ENCODE measurements at regions not wholly inside any gene's neighbourhood (a gene's known extent, or its start where the extent isn't known, plus 50 kb on each side); places are given as distances from the start of the nearest gene placed in this dataset.
A peak's percentile ranks its signal among the peaks of the same experiment; 100 is the strongest.

GRCh38 chr6:145224450-145224849 is 510.9 kb downstream of the EPM2A start:
- DNase-seq: no peak

DNA sequence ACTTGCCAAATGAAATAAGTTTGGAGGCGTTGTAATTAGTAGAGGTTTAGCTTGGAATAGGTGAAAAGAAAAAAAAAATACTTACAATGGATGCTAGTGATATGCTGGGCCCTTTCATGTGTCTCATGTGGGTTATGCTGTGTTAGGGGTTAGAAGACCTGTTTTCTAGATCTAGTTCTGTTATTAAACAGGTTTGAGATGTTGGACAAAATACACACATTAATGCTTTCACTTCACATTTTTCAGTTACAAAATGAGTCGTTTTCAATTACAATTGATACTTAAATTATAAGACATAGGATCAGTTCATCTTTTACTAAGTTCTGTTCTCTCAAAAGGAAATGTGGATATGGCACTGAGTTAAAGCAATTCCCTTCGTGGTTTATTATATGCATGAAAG is 509.8 kb downstream of the EPM2A start:
- DNase-seq: no peak

DNA sequence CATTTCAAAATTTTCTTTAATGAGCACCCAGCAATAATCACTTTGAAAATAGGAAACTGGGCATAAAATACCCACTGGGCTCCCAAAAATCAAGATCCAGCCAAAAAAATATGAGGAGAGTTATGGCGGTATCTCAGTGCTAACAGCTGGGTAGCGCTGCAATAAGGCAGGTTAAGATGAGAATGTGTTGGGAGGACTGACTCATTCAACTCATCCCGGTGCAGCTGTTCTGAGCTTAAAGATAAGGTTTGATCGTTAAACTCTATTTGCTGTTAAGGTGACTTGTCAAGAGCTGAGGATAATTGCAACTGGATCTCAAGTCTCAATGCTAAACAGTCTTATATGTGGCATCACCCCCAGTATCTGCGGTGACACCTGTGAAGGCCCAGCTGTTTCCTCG is 507.7 kb downstream of the EPM2A start:
- no peak for DNase-seq

- DNase-seq: no peak
These were observed 506.2 kb downstream of the EPM2A start for GRCh38 chr6:145228962-145229582.

GRCh38 chr6:145233955-145234354 is 501.4 kb downstream of the EPM2A start:
- no peak for DNase-seq

DNA sequence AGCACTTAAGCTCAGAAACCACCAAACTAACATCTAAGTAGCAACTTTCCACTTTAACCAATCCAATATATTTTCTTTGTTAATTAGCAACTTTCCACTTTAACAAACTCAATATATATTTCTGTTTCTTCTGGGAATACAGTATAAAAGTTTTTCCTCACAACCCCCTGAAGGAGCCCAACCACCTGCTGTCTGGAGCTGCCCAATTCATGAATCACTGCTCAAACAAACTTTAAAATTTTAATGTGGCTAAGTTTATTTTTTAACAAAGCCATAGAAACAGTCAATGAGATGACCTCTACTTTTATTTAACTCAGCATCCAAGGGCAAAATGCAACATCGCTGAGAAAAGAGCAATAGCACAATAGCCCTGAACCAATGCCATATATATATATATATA is 500.1 kb downstream of the EPM2A start:
- DNase-seq: no peak

DNA sequence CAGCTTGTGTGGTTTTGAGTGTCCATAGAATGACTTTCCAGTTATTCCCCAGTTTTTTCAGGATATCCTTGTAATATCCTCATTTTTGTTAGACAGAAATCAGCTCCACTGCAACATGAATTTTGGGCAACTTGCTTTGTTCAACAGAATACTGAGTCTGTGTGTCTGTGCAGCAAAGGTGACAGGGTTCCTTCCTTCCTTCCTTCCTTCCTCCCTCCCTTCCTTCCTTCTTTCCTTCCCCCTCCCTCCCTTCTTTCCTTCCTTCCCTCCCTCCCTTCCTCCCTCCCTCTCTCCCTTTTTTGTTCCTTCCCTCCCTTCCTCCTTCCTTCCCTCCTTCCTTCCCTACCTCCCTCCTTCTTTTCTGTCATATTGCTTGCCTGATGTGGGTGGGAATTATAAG is 496.5 kb downstream of the EPM2A start:
- no peak for DNase-seq

- DNase-seq: peak; percentile 54
These were observed 494.3 kb downstream of the EPM2A start for GRCh38 chr6:145241039-145241438.

DNA sequence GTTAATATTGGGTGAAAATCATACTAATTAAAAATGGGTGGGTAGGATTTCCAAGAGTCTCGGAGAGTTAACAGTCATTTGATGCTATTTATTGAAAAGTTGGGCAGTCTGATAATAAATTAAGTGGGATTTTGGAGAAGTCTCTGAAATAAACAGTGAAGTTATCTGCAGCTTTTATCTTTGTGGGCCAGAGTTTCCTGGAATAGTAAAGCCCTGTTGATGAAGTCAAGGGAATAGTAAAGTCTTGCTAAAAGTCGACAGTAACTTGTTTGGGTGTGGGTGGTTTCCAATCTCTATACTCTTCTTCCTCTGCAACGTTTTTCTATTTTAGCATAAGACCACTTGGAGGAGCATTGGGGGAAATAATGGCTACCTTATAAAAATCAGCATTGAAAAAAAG is 493.6 kb downstream of the EPM2A start:
- DNase-seq: no peak

DNA sequence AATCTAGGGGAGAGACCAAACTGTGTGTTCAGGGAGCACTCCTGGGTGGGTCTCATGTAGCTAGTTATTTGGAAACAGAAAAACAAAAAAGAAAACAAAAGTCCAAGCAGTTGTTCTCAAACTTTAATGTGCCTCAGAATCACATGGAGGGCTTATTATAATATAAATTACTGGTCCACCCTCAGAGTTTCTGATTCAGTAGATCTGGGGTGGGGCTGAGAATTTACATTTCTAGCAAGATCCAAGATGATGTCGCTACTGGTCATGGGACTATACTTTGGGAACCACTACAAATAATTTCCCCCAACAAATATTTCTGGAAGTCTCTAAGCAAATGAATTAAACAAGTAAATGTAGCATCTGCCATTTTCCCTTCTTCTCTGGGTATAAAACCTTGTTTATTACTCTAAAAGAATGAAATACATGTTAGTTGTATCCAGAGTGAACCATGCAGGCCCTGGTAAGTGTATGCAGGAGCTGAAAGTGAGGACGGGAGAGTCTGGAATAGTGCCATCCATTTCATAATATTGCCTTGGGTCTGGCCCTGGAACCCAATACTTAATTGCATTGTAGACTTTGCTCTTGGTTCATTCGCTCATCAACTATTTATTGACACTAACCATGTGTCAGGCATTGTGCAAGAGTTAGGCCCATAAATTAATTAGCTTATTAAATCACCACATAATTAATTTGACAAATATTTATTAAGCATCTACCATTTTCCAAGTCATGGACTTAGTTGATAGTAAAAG is 490.8 kb downstream of the EPM2A start:
- no peak for DNase-seq

DNA sequence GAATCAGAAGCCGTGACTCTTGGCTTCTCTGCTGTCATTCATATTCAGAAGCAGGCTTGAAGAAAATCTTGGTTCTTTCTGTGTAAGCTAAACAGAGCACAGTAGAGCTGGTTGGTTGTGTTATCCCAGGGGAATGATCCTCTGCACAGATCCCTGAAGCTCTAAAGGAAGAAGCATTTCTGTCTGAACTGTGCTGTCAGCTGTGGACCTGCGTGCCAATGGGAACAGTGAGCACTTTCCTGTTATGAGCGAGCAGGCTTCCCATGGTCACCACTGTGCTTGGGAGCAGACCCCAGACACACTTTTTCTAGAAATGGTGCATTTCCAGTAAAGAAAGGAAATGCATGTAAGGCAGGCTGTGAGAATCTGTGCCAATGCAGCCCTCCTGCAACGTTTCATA is 490.2 kb downstream of the EPM2A start:
- no peak for DNase-seq

- DNase-seq: peak; percentile 78
These were observed 487.5 kb downstream of the EPM2A start for GRCh38 chr6:145247692-145248419.

GRCh38 chr6:145250436-145250835 is 484.9 kb downstream of the EPM2A start:
- no peak for DNase-seq

- DNase-seq: no peak
These were observed 482.6 kb downstream of the EPM2A start for GRCh38 chr6:145252737-145253136.

GRCh38 chr6:145254649-145255401 is 480.5 kb downstream of the EPM2A start:
- DNase-seq: no peak

DNA sequence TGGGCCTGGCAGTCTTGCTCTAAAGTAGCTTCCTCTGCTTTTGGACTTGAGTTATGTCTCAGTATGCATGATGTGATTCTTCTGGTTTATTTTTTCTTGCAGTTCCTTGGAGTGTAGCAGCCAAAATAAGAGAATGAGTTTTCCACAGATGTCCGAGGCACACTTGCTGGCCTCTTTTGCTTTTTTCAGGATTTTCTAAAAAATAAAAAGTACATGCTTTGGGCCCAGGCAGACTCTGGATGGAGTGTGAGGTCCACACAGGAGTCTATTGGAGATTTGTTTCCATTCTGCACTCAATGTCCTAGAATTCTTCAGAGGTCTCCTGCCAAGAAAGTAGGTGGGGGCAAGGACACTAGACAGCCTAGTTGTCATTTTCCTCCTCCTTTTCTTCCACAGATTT is 477.6 kb downstream of the EPM2A start:
- DNase-seq: no peak

DNA sequence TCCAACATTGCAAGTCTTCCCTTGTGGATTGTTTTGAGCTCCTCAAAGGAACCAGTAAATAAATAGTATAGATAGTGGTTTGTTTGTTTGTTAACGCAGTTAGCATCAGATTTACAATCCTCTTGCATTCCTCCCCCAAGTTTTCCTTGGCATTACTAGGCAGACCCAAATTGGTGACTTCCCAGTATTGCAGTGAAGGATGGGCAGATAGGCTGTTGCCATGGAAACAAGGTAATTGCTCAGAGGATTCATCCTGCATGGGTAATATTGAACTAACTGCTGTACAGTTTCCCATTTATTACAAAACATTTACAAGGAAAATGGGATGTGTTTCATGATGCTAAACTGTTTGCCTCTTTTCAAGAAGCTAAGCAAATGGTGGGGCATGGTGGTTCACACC is 477.2 kb downstream of the EPM2A start:
- DNase-seq: no peak

GRCh38 chr6:145260484-145261175 is 474.7 kb downstream of the EPM2A start:
- no peak for DNase-seq

DNA sequence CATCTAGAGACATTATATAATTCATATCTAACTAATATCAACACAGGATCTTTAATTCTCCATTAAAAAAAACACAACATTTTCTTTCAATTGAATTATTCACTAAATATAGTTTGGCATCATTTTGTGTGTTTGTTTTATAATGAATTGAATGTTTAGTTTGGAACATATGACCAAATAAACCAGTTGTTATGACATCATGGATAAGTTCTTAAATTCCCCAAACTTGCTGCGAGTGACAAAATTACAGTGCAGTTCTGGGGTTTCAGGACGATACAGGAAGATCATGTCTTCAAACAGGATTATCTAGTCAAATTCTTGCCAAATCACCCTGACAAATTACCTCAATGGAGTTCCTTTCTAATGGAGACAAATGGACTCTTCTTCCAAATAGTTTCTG is 473.6 kb downstream of the EPM2A start:
- no peak for DNase-seq

GRCh38 chr6:145262771-145263170 is 472.5 kb downstream of the EPM2A start:
- no peak for DNase-seq

GRCh38 chr6:145263778-145264211 is 471.5 kb downstream of the EPM2A start:
- no peak for DNase-seq

- DNase-seq: no peak
These were observed 468.8 kb downstream of the EPM2A start for GRCh38 chr6:145266432-145267075.

All from DMS53 (cell line).